Endothelial cell of umbilical vein (primary cell): ENCODE measurements at regions not wholly inside any gene's neighbourhood (a gene's known extent, or its start where the extent isn't known, plus 50 kb on each side); places are given as distances from the start of the nearest gene placed in this dataset.

Source experiments
- BruUV-seq: library from RNA; stranded (reverse); fragments of 400-500 nt; replicated peaks from 2 replicates; lab custom pipeline; 2021; lab: Mats Ljungman, UMichigan
- CTCF ChIA-PET: fragments of 300-600, 350-600 bp; sonication (Branson Sonifier 250); formaldehyde crosslinking; loops from one replicate; lab custom pipeline; 2021; ENCODE audit warnings: antibody characterized with exemption, inconsistent platforms; lab: Charles Lee
- POLR2A ChIA-PET: fragments of 300-600, 350-600 bp; sonication (Branson Sonifier 250); formaldehyde crosslinking; loops from one replicate; lab custom pipeline; 2021; ENCODE audit warnings: antibody characterized with exemption, inconsistent platforms; lab: Charles Lee
- DNase-seq: peaks from one replicate; pipeline ENCODE4 v3.0.0-alpha.2; 2011; ENCODE audit warnings: low read depth, low spot score
- FAIRE-seq: peaks from 2 replicates; lab custom pipeline; 2011; peaks lifted over from hg19 to GRCh38; lab: Jason Lieb, UNC
- H2AFZ ChIP-seq: 2 replicates; pipeline ENCODE4 v1.6.0; 2012; ENCODE audit warnings: low read depth, low read length, control low read depth, inconsistent platforms
- H3K27ac ChIP-seq: 2 replicates; pipeline ENCODE4 v1.5.1; 2011; ENCODE audit warnings: low read depth, mild to moderate bottlenecking, control low read depth, low read length, moderate library complexity; ENCODE audit not compliant: insufficient read depth
- H3K27me3 ChIP-seq, 2 experiments: 2 replicates each; pipeline versions ENCODE4 v1.6.0 to v1.6.1; 2011; ENCODE audit warnings: low read length in 2 of 2, mixed read lengths in 1 of 2; ENCODE audit not compliant: control insufficient read depth in 2 of 2, insufficient read depth in 2 of 2
- H3K36me3 ChIP-seq, 2 experiments: 2 replicates in 1 of 2; 3 replicates in 1 of 2; pipeline ENCODE4 v1.5.1; 2011; ENCODE audit warnings: low read length in 2 of 2, mild to moderate bottlenecking in 1 of 2, moderate library complexity in 1 of 2; ENCODE audit not compliant: control insufficient read depth in 2 of 2, insufficient read depth in 2 of 2; ENCODE audit errors: extremely low read depth in 1 of 2
- H3K4me1 ChIP-seq: 3 replicates; pipeline ENCODE4 v1.5.1; 2011; ENCODE audit warnings: mild to moderate bottlenecking, low read length; ENCODE audit not compliant: control insufficient read depth, insufficient read depth; ENCODE audit errors: extremely low read depth
- H3K4me2 ChIP-seq: 2 replicates; pipeline ENCODE4 v1.6.1; 2011; ENCODE audit warnings: low read length, control low read depth, mixed read lengths; ENCODE audit not compliant: insufficient read depth
- H3K4me3 ChIP-seq, 3 experiments: fragments of 200-600 bp in 1 of 3; sonication (generic), shearing (Covaris generic) in 1 of 3; replicated peaks in 1 of 3; 2 replicates each; pipeline ENCODE4 v1.5.1; 2011 to 2016; ENCODE audit warnings: control low read depth in 3 of 3, low read length in 3 of 3, mild to moderate bottlenecking in 2 of 3, inconsistent platforms in 1 of 3, low read depth in 1 of 3, moderate library complexity in 1 of 3; ENCODE audit not compliant: insufficient read depth in 1 of 3
- H3K79me2 ChIP-seq: 2 replicates; pipeline ENCODE4 v1.6.0; 2012; ENCODE audit warnings: low read length, inconsistent platforms; ENCODE audit not compliant: control insufficient read depth, insufficient read depth
- H3K9ac ChIP-seq: replicated peaks from 2 replicates; pipeline ENCODE3; 2011; ENCODE audit warnings: low read length, control low read depth; ENCODE audit not compliant: insufficient read depth; ENCODE audit errors: extremely low read depth
- H3K9me1 ChIP-seq: replicated peaks from 3 replicates; pipeline ENCODE4 v1.6.0; 2011; ENCODE audit warnings: mild to moderate bottlenecking, low read length; ENCODE audit not compliant: control insufficient read depth, insufficient read depth; ENCODE audit errors: extremely low read depth
- H3K9me3 ChIP-seq: replicated peaks from 2 replicates; pipeline ENCODE4 v1.5.1; 2012; ENCODE audit warnings: low read length, inconsistent platforms; ENCODE audit not compliant: control insufficient read depth, insufficient read depth
- H4K20me1 ChIP-seq: replicated peaks from 2 replicates; pipeline ENCODE3; 2011; ENCODE audit warnings: mild to moderate bottlenecking, low read length; ENCODE audit not compliant: control insufficient read depth, insufficient read depth; ENCODE audit errors: extremely low read depth
- CTCF ChIP-seq, 2 donors: IDR thresholded peaks; 1 replicate in 1 of 2; 2 replicates in 1 of 2; pipeline ENCODE4 v1.5.1; 2011; ENCODE audit warnings: low read length in 2 of 2, mild to moderate bottlenecking in 2 of 2, moderate library complexity in 2 of 2, control low read depth in 1 of 2, inconsistent platforms in 1 of 2, low read depth in 1 of 2; ENCODE audit not compliant: insufficient read depth in 1 of 2; ENCODE audit errors: extremely low read depth in 1 of 2
- EZH2 ChIP-seq: IDR thresholded peaks from 2 replicates; pipeline ENCODE4 v1.6.1; 2012; ENCODE audit warnings: borderline replicate concordance, low read depth, mild to moderate bottlenecking, moderate library complexity, low read length, inconsistent platforms; ENCODE audit not compliant: severe bottlenecking
- FOS ChIP-seq: IDR thresholded peaks from 2 replicates; pipeline ENCODE4 v1.6.1; 2011; ENCODE audit warnings: mild to moderate bottlenecking, low read length, moderate library complexity, borderline replicate concordance; ENCODE audit not compliant: insufficient read depth
- GATA2 ChIP-seq: IDR thresholded peaks from 2 replicates; pipeline ENCODE4 v1.7.0; 2011; ENCODE audit warnings: low read depth, mild to moderate bottlenecking, moderate library complexity, mixed read lengths, low read length; ENCODE audit not compliant: insufficient read length, insufficient read depth
- JUN ChIP-seq: IDR thresholded peaks from 2 replicates; pipeline ENCODE4 v1.6.1; 2011; ENCODE audit warnings: borderline replicate concordance, low read depth; ENCODE audit not compliant: insufficient read length, insufficient read depth
- MYC ChIP-seq: IDR thresholded peaks from one replicate; pipeline ENCODE4 v1.6.1; 2011; ENCODE audit warnings: mild to moderate bottlenecking, low read depth, low read length
- POLR2A ChIP-seq: IDR thresholded peaks from 2 replicates; pipeline ENCODE4 v1.6.1; 2012; ENCODE audit warnings: low read depth, mild to moderate bottlenecking, control low read depth, low read length
- POLR2AphosphoS5 ChIP-seq: IDR thresholded peaks from 2 replicates; pipeline ENCODE4 v1.6.1; 2012; ENCODE audit warnings: low read depth, mild to moderate bottlenecking, control low read depth, low read length, moderate library complexity; ENCODE audit not compliant: insufficient read depth
- dilution Hi-C: fragments of 300-500 bp; cut with MboI; formaldehyde crosslinking; loops from one replicate; pipeline ENCODE4 v1.15.0; 2019; ENCODE audit warnings: low sequenced_read_pairs; ENCODE audit not compliant: extremely low pct_ligation_motif_present
- intact Hi-C: fragments of 100-400 bp; cut with micrococcal nuclease; formaldehyde crosslinking; loops from one replicate; pipeline ENCODE4 v1.10.0; 2022
- TF ChIP-seq, protein P1 (sequence below): IDR thresholded peaks from 2 replicates; pipeline ENCODE4 v1.6.1; 2011; ENCODE audit not compliant: insufficient read depth, insufficient read length

DNA sequence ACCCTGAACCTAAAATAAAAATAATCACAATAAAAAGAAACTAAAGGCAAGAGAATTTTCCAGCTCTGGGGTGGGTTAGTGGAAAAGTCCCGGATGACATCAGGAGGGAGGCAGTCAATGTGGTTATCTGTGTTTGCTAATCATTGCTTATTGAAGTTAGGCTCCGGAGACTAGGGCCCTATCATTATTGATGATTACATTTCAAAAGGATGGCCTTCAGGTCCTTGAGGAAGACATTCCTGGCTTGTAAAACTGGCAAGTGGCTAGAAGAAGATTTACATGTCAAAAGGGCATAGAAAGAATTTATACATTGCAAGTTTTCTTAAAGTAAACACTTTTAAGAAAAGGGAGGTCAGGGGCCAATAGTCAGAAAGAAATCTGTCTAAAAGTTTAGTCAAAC is 123.4 kb downstream of the POSTN start:
- H3K79me2 ChIP-seq = no peaks in the 10 kb centered on the region
- no peaks in the 10 kb centered on the region for H4K20me1 ChIP-seq
- ChIA-PET CTCF (no interaction called here), POLR2A (no interaction called here)
- no peak overlapping the region for H3K4me3 ChIP-seq
- no TSS peak for BruUV-seq
- H3K4me2 ChIP-seq = no peak overlapping the region
- no peak overlapping the region for H2AFZ ChIP-seq
- FAIRE-seq (no peak), DNase-seq (no peak)
- intact Hi-C loops = no loop called here
- H3K9me1 ChIP-seq = no peaks in the 10 kb centered on the region
- dilution Hi-C loops = no loop called here
- no peaks in the 10 kb centered on the region for H3K9me3 ChIP-seq
- H3K4me1 ChIP-seq = no peaks in the 10 kb centered on the region
- no peak overlapping the region for H3K27ac ChIP-seq
- H3K27me3 ChIP-seq = peaks cover 0 to 2% of the 10 kb centered on the region in 2 experiments
- no peak overlapping the region for H3K9ac ChIP-seq
- TF ChIP-seq, protein P1, sequence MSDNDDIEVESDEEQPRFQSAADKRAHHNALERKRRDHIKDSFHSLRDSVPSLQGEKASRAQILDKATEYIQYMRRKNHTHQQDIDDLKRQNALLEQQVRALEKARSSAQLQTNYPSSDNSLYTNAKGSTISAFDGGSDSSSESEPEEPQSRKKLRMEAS = no peak
- TF ChIP-seq JUN (no peak), CTCF (IDR thresholded peaks at IDR 0.05; ENCODE audit: extremely low read depth in 1 of 2, insufficient read depth in 1 of 2, low read depth in 1 of 2, low read length in 2 of 2) (no peak), POLR2A (no peak), GATA2 (no peak), MYC (no peak), EZH2 (no peak), FOS (no peak), POLR2AphosphoS5 (no peak)
- H3K36me3 ChIP-seq = no peaks in the 10 kb centered on the region
